ENCODE measurements at regions not wholly inside any gene's neighbourhood (a gene's known extent, or its start where the extent isn't known, plus 50 kb on each side); places are given as distances from the start of the nearest gene placed in this dataset.

GRCh38 chr5:107765805-107766063 is 95.0 kb upstream of the EFNA5 start:
- TF ChIP-seq CTCF (conservative IDR thresholded peaks at IDR 0.05; ENCODE audit: low read depth, low read length) (no peak), EZH2phosphoT487 (IDR thresholded peaks at IDR 0.05; ENCODE audit: borderline replicate concordance, low read length) (no peak), EZH2 (IDR thresholded peaks at IDR 0.05; ENCODE audit: low read length, unreplicated experiment) (no peak)

Measured in PC-3 (cell line).